ENCODE measurements at regions not wholly inside any gene's neighbourhood (a gene's known extent, or its start where the extent isn't known, plus 50 kb on each side); places are given as distances from the start of the nearest gene placed in this dataset.

GRCh38 chr16:86748652-86749051 is 170.3 kb downstream of the FOXL1 start:
- no peak for TF ChIP-seq CTCF (IDR thresholded peaks at IDR 0.05; ENCODE audit: insufficient read depth, low read depth, low read length, missing control alignments)
- H3K4me3 ChIP-seq (ENCODE audit: low read depth, low read length): no peak overlapping the region
- no peak for DNase-seq (ENCODE audit: low read depth)

GRCh38 chr16:86751076-86752030 is 173.0 kb downstream of the FOXL1 start:
- no peak overlapping the region for H3K4me3 ChIP-seq (ENCODE audit: low read depth, low read length)
- TF ChIP-seq CTCF (IDR thresholded peaks at IDR 0.05; ENCODE audit: insufficient read depth, low read depth, low read length, missing control alignments): no peak
- no peak for DNase-seq (ENCODE audit: low read depth)

GRCh38 chr16:86752582-86753175 is 174.3 kb downstream of the FOXL1 start:
- DNase-seq (ENCODE audit: low read depth): no peak
- no peak overlapping the region for H3K4me3 ChIP-seq (ENCODE audit: low read depth, low read length)
- no peak for TF ChIP-seq CTCF (IDR thresholded peaks at IDR 0.05; ENCODE audit: insufficient read depth, low read depth, low read length, missing control alignments)

- no peak for TF ChIP-seq CTCF (IDR thresholded peaks at IDR 0.05; ENCODE audit: insufficient read depth, low read depth, low read length, missing control alignments)
- H3K4me3 ChIP-seq (ENCODE audit: low read depth, low read length): no peak overlapping the region
- no peak for DNase-seq (ENCODE audit: low read depth)
These were observed 175.1 kb downstream of the FOXL1 start for GRCh38 chr16:86753399-86753798.

DNA sequence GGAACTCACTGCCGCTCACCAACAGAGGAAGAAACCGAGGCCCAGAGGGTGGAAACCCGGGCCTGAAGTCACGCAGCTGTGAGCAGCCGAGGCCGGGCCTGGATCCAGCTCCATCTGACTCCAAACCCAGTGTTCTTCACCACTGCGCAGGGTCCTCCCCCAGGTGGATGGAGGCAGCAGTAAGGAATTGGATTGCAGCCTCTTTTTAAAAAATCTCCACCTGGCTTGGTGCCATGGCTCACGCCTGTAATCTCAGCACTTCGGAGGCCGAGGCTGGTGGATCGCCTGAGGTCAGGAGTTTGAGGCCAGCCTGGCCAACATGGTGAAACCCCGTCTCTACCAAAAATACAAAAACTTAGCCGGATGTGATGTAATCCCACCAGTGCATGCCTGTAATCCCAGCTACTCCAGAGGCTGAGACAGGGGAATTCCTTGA is 177.2 kb downstream of the FOXL1 start:
- H3K4me3 ChIP-seq (ENCODE audit: low read depth, low read length): no peak overlapping the region
- no peak for TF ChIP-seq CTCF (IDR thresholded peaks at IDR 0.05; ENCODE audit: insufficient read depth, low read depth, low read length, missing control alignments)
- DNase-seq (ENCODE audit: low read depth): no peak

- H3K4me3 ChIP-seq (ENCODE audit: low read depth, low read length): no peak overlapping the region
- no peak for TF ChIP-seq CTCF (IDR thresholded peaks at IDR 0.05; ENCODE audit: insufficient read depth, low read depth, low read length, missing control alignments)
- DNase-seq (ENCODE audit: low read depth): no peak
These were observed 178.7 kb downstream of the FOXL1 start for GRCh38 chr16:86756882-86757703.

Measured in GM12865 (cell line).